Epithelial cell of prostate (primary cell): ENCODE measurements at regions not wholly inside any gene's neighbourhood (a gene's known extent, or its start where the extent isn't known, plus 50 kb on each side); places are given as distances from the start of the nearest gene placed in this dataset.
"Not testable (repeated sequence)": the region's sequence is repeated elsewhere in the genome, so short reads cannot be mapped to it uniquely, and the experiment has no call there.

Experiments
- DNase-seq: peaks from one replicate; pipeline ENCODE4 v3.0.0-alpha.2; 2011; ENCODE audit warnings: low read depth, low spot score
- H3K27ac ChIP-seq: fragments of 450-650 bp; 2 replicates; pipeline ENCODE4 v1.5.1; 2017; ENCODE audit warnings: mild to moderate bottlenecking

DNA sequence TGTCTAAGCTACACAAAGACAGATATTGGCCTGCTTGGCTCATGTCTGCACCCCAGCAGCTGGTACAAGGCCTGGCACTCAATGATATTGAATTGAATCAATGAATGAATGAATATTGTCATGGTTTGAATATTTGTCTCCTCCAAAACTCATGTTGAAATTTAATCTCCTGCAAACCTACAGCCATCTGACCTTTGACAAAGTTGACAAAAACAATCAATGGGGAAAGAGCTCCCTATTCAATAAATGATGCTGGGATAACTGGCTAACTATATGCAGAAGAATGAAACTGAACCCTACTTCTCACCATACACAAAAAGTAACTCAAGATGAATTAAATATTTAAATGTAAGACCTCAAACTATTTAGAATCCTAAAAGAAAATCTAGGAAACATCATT is 144.7 kb downstream of the CYP26A1 start:
- no peak overlapping the region for H3K27ac ChIP-seq
- DNase-seq = no peak

DNA sequence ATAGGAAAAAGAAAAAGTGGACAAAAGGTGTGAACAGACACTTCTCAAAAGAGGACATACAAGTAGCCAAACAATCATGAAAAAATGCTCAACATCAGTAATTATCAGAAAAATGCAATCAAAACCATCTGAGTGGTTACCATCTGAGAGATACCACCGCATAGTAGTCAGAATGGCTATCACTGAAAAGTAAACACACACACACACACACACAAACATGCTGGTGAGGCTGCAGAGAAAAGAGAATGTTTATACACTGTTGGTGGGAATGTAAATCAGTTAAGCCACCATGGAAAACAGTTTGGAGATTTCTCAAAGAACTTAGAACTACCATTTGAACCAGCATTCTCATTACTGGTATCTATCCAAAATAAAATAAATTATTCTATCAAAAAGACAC is 145.7 kb downstream of the CYP26A1 start:
- no peak for DNase-seq
- no peak overlapping the region for H3K27ac ChIP-seq

DNA sequence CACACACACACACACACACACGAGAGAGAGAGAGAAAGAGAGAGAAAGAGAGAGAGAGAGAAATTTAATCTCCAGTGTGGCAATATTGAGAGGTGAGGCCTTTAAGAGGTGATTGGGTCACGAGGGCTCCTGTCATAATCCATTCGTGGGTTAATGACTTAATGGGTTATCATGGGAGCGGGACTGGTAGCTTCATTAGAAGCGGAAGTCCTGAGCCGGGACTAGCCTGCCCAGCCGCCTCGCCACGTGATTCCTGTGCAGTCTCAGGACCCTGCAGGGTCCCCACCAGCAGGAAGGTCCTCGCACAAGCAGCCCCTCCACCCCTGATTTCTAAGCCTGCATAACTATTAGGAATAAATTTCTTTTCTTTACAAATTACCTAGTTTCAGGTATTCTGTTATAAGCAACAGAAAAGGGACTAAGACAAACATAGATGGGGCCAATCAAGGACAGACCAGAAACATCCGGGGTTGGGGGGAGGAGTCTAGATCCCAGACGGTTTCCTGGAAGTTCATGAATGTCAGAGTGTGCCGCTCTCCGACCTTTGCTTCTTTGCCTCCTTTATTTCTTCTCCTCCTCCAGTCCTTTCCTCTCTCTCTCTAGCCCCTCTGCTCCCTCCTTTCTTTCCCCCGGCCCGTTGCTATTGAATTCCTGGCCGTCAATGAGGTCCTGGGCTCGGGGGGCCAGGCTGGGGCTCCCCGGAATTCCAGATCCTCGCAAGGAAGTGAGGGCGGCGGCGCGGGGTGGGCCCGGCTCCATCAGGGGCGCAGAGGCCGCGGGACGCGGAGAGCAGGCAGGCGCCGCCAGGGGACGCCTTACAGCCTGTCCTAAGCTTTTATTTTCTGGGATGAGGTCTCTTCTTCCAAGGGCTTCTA is 146.8 kb downstream of the CYP26A1 start:
- H3K27ac ChIP-seq = no peak overlapping the region
- no peak for DNase-seq

DNA sequence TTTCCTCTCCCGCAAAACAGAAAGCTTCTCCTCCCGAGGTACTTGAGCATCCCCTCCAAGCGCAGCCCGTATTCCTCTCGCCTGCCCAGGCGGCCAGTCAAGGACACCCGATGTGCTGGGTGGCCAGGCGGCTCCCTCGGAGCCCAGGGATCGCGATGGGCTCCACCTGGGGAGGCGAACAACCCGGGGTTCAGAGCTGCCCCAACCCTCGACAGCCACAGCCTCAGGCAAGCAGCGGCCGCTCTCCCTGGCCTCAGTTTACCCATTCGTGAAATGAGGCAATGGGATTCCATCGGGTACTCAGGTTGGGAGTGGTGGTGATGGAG is 147.4 kb downstream of the CYP26A1 start:
- DNase-seq = no peak
- no peak overlapping the region for H3K27ac ChIP-seq

DNA sequence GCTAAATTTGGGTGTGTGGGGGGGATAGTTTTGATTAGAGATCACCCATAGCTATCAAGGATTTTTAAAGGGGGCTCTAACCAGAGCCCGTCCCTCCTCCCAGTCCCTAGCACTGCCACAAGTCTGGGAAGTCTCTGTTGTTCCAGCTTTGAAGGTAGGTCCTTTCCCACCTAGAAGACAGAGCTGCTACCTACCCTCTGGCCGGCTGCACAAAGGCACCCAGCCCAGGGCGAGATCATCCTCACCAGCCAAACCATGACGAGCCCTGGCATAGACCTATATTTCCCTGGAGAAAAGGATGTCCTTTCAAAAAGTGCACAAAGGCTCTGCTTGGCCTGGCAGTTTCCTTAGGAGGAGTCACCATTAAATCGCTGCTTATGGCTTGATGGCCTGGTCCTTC is 147.8 kb downstream of the CYP26A1 start:
- no peak for DNase-seq
- no peak overlapping the region for H3K27ac ChIP-seq

DNA sequence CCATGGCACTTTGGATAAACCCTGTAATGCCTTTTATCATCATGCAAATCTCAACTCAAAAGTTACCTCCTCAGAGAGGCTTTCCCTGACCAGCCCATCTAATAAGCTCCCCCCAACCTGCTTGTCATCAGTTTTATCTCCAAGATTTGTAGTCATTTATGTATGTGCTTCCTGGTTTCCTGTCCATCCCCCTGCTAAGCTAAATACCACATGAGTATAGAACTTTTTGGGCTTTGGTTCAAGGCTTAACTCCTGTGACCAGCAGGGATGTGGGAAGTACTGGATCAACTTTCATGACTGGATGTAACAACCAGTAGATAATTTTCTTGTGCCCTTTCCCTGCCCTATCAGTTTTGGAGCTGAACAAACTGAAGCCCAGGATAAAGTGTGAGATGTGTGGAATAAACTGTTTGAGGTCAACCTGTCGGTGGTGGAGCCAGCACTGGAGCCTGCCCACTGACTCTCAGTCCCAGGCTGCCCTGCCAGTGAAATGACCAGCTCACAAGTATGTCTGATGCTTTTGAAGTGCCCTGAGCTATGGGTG is 148.6 kb downstream of the CYP26A1 start:
- H3K27ac ChIP-seq = no peak overlapping the region
- DNase-seq = no peak

DNA sequence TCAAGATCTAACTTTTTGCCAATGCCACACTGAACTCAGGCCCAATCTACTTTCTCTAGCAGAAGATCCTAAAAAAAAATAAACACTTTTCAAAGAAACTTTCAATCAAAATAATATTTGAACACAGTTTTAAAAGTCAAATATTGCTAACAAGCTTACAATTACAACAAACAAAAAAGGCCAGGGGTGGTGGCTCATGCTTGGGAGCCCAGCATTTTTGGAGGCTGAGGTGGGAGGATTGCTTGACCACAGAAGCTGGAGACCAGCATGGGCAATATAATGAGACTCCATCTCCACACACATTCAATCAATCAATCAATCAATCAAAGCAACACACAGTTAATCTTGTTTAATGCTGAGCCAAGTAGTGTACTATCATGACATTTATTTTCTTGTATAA is 149.2 kb downstream of the CYP26A1 start:
- no peak for DNase-seq
- no peak overlapping the region for H3K27ac ChIP-seq

DNA sequence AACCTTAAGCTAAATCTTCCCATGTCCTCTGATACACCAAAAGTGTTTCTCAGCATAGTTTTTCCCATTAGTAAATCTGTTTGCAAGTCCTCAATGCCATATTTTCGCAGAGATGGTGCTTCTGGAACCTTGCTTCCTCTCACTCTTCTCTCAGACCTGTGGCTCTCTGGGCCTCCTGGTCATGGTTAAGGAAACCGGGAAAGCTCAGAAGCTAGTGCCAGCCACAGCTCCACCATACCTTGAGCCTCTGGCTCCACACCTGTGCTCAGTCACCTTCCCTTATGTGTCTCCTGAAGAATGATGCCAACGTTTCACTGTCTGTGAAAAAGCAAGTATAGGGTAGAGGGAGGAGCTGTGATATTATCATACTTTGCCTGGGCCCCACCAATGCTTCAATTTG is 149.6 kb downstream of the CYP26A1 start:
- H3K27ac ChIP-seq = no peak overlapping the region
- no peak for DNase-seq

DNA sequence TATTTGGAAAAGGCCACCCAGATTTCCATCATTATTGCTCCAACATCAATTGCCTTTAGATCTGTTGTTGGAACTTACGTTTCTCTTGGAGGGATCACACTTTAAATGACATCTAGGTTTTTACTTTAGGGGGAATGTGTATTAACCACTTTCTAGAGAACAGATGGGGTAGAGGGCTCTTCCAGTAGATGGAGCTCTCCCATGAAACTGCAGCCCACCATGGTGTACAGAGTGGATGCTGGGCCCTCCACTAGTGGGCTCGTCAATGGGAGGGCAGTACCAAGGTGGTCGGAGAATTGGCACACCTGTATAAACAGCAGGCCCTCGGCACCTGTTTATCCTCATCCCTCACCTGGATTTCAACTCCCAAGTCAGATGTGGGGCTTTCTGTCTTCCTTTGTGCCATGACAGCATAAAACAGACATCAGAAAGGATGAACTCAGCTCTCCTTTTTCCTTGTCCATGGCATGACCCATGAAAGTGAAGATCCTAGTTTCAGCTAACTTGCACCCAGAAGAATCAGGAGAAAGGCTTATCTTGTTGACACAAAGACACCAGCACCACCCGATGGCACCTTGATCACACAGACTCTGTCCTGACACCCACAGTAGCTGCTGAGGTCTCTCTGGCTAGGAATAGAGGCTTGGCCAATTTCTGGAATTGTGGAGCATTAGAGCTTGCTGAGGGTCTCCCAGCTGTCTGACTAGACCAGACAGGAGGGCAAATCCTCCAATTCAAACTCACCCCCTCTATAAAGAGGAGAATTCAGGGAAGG is 150.5 kb downstream of the CYP26A1 start:
- DNase-seq = no peak
- H3K27ac ChIP-seq = no peak overlapping the region

DNA sequence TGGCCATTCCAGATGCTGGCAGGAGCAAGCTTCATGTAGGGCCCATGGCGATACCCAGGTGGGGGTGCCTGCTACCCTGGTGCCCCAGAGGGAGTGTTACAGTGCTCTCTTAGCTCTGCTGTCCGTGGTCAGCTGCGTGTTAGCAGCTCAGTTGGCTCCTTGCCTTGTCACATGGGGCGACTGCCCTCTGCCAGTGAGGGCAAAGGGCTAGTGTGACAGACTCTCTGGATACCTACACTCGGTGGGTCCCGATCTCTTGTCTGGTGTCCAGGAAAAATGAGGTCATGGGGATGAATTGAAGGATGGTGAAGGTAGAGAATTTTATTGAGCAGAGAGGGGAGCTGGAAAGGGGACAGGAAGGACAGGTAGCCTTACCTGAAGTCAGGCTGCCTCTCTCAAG is 152.2 kb downstream of the CYP26A1 start:
- DNase-seq = no peak
- no peak overlapping the region for H3K27ac ChIP-seq

DNA sequence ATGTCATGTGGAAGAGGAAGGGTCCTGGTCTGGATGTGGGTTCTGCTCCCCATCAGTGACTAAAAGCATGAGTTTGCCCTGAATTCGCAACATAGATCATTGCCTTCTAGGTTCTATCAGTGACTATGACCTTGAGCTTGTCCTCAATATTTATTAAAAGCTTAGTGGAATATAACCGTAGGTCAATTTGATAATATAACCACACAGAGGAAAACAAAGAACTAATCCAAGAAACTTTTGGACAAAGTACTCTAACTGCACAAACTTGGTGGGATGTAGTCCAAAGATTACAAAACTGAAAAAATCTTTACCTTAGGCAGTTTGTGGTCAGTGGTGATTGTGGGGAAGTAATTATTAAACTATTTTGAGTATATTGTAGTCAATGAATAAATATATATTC is 152.9 kb downstream of the CYP26A1 start:
- H3K27ac ChIP-seq = no peak overlapping the region
- DNase-seq = no peak

DNA sequence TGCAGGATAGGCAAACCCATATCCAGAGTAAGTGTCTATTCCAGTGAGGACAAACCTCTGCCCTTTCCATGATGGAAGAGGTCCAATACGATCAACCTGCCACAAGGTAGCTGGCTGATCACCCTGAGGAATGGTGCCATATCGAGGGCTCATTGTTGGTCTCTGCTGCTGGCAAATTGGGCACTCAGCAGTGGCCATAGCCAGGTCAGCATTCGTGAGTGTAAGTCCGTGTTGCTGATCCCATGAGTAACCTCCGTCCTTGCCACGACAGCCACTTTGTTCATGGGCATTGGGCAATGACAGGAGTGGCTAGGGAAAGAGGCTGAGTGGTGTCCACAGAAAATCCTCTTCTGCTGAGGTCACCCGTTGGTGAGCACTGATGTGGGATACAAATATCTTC is 156.9 kb downstream of the CYP26A1 start:
- not testable (repeated sequence) for H3K27ac ChIP-seq, DNase-seq

DNA sequence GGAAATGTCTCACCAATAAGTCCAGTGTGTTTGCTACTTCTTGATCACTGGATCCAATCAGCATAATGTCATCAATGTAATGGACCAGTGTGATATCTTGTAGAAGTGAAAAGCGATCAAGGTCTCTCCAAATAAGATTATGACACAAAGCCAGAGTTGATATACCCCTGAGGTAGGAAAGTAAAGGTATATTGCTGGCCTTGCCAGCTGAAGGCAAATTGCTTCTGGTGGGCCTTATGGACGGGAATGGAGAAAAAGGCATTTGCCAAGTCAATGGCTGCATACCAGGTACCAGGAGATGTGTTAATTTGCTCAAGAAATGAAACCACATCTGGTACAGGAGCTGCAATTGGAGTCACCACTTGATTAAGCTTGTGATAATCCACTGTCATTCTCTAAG is 158.5 kb downstream of the CYP26A1 start:
- DNase-seq = not testable (repeated sequence)

DNA sequence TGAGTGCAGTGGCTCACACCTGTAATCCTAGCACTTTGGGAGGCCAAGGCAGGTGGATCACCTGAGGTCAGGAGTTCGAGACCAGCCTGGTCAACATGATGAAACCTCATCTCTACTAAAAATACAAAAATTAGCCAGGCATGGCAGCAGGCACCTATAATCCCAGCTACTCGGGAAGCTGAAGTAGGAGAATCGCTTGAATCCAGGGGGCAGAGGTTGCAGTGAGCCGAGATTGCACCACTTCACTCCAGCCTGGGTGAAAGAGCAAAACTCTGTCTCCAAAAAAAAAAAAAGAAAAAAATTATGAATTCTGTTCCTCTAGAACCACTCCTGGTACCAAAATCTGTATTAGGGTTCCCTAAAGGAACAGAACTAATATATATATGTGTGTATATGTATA is 161.2 kb downstream of the CYP26A1 start:
- H3K27ac ChIP-seq, DNase-seq: not testable (repeated sequence)

More for the DNA sequence above, 158.5 kb downstream of the CYP26A1 start:
- H3K27ac ChIP-seq = not testable (repeated sequence)

DNA sequence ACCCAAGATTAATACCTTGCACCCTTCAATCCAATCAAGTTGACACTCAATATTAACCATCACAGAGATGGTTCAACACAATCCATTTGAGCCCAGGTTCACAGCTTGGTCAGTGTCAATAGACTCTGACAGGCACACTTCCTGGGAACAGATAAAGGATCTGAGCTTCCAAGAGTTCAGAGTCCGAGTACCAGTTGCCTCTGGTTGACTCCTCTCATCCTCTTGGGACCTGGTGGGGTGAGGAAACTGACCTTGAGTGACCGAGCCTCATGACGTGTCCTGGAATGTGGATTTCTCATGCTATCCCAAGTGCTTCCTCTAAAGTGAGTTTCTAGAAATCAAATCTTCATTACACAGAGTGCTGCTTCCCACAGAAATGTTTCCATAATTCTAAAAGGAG is 162.0 kb downstream of the CYP26A1 start:
- no peak for DNase-seq
- no peak overlapping the region for H3K27ac ChIP-seq

DNA sequence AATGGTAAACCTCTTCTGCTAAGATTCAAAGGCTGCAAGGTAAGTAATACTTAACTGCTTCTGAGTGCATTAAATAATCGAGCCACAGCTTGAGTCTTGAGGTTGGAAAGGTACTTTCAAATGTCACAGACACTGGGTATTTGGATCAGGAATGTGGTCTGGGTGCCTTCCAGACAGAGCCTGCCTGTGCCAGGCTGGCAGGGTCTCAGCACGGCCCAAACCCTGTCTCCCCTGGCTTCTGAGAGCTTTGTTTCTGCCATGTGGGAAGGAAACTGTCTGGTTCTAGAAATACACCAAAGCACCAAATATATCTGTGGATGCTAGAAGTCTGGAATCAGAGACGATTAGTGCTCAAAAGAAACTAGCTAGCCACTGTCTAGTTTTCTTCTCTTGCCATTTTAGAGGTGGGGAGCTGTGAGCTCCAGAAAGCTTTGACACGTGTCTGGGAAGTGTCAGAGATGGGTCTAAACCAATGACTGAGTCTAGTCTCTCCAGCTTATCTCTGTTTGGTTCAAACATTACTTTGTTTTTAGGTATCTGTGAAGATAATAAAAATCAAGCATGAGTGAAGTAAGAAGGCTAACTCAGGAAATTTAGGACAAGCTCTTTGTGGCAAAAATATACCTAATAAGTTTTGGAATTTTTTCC is 162.8 kb downstream of the CYP26A1 start:
- no peak for DNase-seq
- H3K27ac ChIP-seq = no peak overlapping the region

DNA sequence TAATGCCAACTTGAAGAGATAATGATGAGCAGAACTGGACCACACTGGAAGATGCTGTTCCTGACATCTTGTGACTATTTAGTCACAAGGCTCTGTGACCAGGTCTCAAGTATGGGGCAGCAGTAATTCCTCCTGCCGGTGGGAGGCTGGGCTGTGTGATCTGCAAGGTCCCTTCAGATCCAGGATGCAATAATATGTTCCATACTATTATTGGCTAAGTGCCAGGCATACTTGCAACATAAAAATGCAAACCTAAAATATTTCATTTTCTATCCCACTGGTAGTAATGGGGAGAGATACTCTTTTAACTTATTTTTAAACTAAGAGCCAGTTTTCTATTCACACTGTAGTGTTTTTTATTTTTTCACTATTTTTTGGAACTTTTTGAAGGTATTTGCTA is 171.5 kb downstream of the CYP26A1 start:
- H3K27ac ChIP-seq = no peak overlapping the region
- no peak for DNase-seq

DNA sequence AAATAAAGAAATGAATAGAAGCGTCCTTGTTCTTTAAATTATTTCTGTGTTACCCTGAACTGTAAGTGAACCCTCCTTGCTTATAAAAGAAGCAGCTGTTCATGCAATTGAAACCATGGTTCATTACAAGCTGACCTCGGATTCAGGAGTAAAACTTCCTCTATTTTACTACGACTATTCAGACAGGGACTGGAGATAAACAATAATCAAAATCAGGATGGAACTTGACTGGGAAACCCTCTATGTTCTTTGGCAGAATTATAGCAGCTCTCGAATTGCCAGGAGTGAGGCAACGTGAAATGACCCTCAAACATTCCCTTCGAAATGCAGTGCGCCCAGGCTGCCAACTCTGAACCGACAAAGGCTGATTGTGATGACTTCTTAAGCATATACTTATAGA is 172.1 kb downstream of the CYP26A1 start:
- no peak for DNase-seq
- no peak overlapping the region for H3K27ac ChIP-seq

DNA sequence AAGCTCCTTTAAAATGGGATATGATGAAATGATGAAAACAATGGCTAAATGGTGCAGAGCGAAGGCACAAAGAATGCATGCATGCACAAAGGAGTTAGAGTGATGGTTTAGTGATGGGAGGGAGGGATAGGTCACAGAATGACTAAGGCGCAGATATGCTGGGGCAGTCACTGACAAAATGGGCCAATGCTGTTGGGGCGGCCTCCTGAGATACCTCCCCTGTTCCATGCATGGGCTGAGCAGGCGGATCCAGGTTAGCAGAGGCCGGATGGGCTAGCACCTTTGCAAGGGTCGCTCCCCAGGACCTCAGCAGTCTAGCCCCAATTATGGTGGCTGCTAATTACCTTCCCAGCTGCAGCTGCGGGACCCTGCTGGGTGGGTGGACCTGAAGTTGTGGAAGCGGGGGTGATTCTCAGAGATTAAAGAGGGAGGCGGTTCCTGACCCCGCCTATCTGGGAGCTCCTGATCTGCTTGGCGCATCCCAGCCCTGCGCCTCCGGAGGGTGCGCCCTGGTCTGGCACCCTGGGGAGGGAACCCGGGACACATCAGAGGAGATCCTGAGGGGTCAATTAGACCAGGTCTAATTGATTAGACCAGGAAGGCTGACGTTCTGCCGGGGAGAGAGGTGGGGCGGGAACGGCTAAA is 175.0 kb downstream of the CYP26A1 start:
- DNase-seq = no peak
- no peak overlapping the region for H3K27ac ChIP-seq

DNA sequence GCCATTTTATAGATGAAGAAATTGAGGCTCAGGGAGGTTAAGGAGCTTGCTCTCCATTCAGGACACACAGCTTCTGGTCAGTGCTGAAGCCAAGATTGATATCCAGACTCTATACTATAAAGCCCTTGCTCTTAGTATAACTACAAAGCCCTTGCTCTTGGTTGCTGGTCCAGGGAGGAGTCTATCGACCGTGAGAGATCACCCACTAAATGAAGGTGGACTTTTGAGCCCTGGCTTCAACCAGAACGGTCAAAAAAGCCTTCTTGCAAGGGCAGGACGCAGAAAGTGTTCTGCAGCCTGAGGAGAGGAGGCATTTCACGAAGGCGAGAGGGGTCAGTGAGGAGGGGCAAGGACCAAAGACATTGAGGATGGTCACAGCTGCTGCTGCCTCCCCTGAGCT is 176.3 kb downstream of the CYP26A1 start:
- DNase-seq = no peak
- H3K27ac ChIP-seq = no peak overlapping the region
